HUES64 (cell line): ENCODE measurements at regions not wholly inside any gene's neighbourhood (a gene's known extent, or its start where the extent isn't known, plus 50 kb on each side); places are given as distances from the start of the nearest gene placed in this dataset.

Experiments used
- H3K27ac ChIP-seq: 2 replicates; pipeline ENCODE4 v1.7.0; 2013; ENCODE audit warnings: low read depth, low read length, inconsistent platforms
- H3K27me3 ChIP-seq: 2 replicates; pipeline ENCODE4 v1.6.1; 2013; ENCODE audit warnings: mild to moderate bottlenecking, low read length; ENCODE audit not compliant: insufficient read depth
- H3K36me3 ChIP-seq: 2 replicates; pipeline ENCODE4 v1.6.1; 2013; ENCODE audit warnings: mild to moderate bottlenecking, low read length; ENCODE audit not compliant: insufficient read depth
- H3K4me1 ChIP-seq: 2 replicates; pipeline ENCODE4 v1.6.1; 2013; ENCODE audit warnings: mild to moderate bottlenecking, low read length, moderate library complexity; ENCODE audit not compliant: insufficient read depth
- H3K4me3 ChIP-seq: 2 replicates; pipeline ENCODE4 v1.5.1; 2013; ENCODE audit warnings: mild to moderate bottlenecking, low read length, moderate library complexity
- H3K9ac ChIP-seq: 2 replicates; pipeline ENCODE4 v1.6.1; 2013; ENCODE audit warnings: mild to moderate bottlenecking, low read depth, low read length
- H3K9me3 ChIP-seq: 2 replicates; pipeline ENCODE4 v1.6.1; 2013; ENCODE audit warnings: low read depth, low read length; ENCODE audit not compliant: insufficient read depth
- WGBS: fragments of 150-250, 120-280 bp; methylation state at CpG from one replicate; pipeline ENCODE4 v1.1.7; 2013; ENCODE audit warnings: missing lambda C conversion rate; 5-methylcytosine and 5-hydroxymethylcytosine counted together

GRCh38 chr1:43041591-43041990 is 82.9 kb upstream of the SLC2A1 start:
- H3K36me3 ChIP-seq: no peaks in the 10 kb centered on the region
- H3K4me1 ChIP-seq: peaks cover 9% of the 10 kb centered on the region
- H3K9me3 ChIP-seq: no peaks in the 10 kb centered on the region
- H3K9ac ChIP-seq: no peak overlapping the region
- no peak overlapping the region for H3K27ac ChIP-seq
- H3K27me3 ChIP-seq: no peaks in the 10 kb centered on the region
- WGBS: 91% methylated on average over 3 of the region's 3 CpGs
- no peak overlapping the region for H3K4me3 ChIP-seq

GRCh38 chr1:43039228-43040055 is 80.8 kb upstream of the SLC2A1 start:
- Histone ChIP-seq H3K4me3 (no peak overlapping the region), H3K9ac (no peak overlapping the region), H3K9me3 (no peaks in the 10 kb centered on the region), H3K27me3 (no peaks in the 10 kb centered on the region), H3K36me3 (no peaks in the 10 kb centered on the region), H3K4me1 (peaks cover 12% of the 10 kb centered on the region), H3K27ac (no peak overlapping the region)
- WGBS: 64% methylated on average over 12 of the region's 14 CpGs

GRCh38 chr1:43038232-43038935 is 79.7 kb upstream of the SLC2A1 start:
- H3K9ac ChIP-seq: no peak overlapping the region
- H3K27me3 ChIP-seq: no peaks in the 10 kb centered on the region
- H3K9me3 ChIP-seq: no peaks in the 10 kb centered on the region
- H3K4me3 ChIP-seq: no peak overlapping the region
- H3K27ac ChIP-seq: no peak overlapping the region
- H3K4me1 ChIP-seq: peaks cover 12% of the 10 kb centered on the region
- no peaks in the 10 kb centered on the region for H3K36me3 ChIP-seq
- 90% methylated on average over 9 of the region's 9 CpGs for WGBS

GRCh38 chr1:43037466-43037865 is 78.8 kb upstream of the SLC2A1 start:
- Histone ChIP-seq H3K4me3 (no peak overlapping the region), H3K27ac (no peak overlapping the region), H3K9me3 (no peaks in the 10 kb centered on the region), H3K4me1 (peaks cover 12% of the 10 kb centered on the region), H3K27me3 (no peaks in the 10 kb centered on the region), H3K9ac (no peak overlapping the region), H3K36me3 (no peaks in the 10 kb centered on the region)
- WGBS: 95% methylated on average over 6 of the region's 6 CpGs

- no peaks in the 10 kb centered on the region for H3K27me3 ChIP-seq
- no peaks in the 10 kb centered on the region for H3K36me3 ChIP-seq
- 88% methylated on average over 7 of the region's 7 CpGs for WGBS
- H3K9ac ChIP-seq: no peak overlapping the region
- H3K9me3 ChIP-seq: no peaks in the 10 kb centered on the region
- no peak overlapping the region for H3K27ac ChIP-seq
- peaks cover 12% of the 10 kb centered on the region for H3K4me1 ChIP-seq
- H3K4me3 ChIP-seq: no peak overlapping the region
Observed at GRCh38 chr1:43036932-43037331, 78.3 kb upstream of the SLC2A1 start.

- Histone ChIP-seq H3K9ac (no peak overlapping the region), H3K4me3 (no peak overlapping the region), H3K4me1 (peaks cover 12% of the 10 kb centered on the region), H3K36me3 (no peaks in the 10 kb centered on the region), H3K9me3 (no peaks in the 10 kb centered on the region), H3K27ac (no peak overlapping the region), H3K27me3 (no peaks in the 10 kb centered on the region)
- 71% methylated on average over 24 of the region's 24 CpGs for WGBS
Observed at GRCh38 chr1:43035821-43036741, 77.4 kb upstream of the SLC2A1 start.

- Histone ChIP-seq H3K9ac (no peak overlapping the region), H3K36me3 (no peaks in the 10 kb centered on the region), H3K27me3 (no peaks in the 10 kb centered on the region), H3K9me3 (no peaks in the 10 kb centered on the region), H3K27ac (no peak overlapping the region), H3K4me1 (peaks cover 12% of the 10 kb centered on the region), H3K4me3 (no peak overlapping the region)
- WGBS: 91% methylated on average over 4 of the region's 4 CpGs
Observed at GRCh38 chr1:43034778-43035177, 76.1 kb upstream of the SLC2A1 start.

GRCh38 chr1:43034195-43034658 is 75.6 kb upstream of the SLC2A1 start:
- no peaks in the 10 kb centered on the region for H3K27me3 ChIP-seq
- H3K9ac ChIP-seq: no peak overlapping the region
- 85% methylated on average over 2 of the region's 3 CpGs for WGBS
- peaks cover 8% of the 10 kb centered on the region for H3K4me1 ChIP-seq
- no peaks in the 10 kb centered on the region for H3K36me3 ChIP-seq
- H3K4me3 ChIP-seq: no peak overlapping the region
- no peaks in the 10 kb centered on the region for H3K9me3 ChIP-seq
- no peak overlapping the region for H3K27ac ChIP-seq

- Histone ChIP-seq H3K4me3 (no peak overlapping the region), H3K9me3 (no peaks in the 10 kb centered on the region), H3K27ac (no peak overlapping the region), H3K27me3 (no peaks in the 10 kb centered on the region), H3K4me1 (peaks cover 8% of the 10 kb centered on the region; the same call in 1 of the 2 replicates), H3K9ac (no peak overlapping the region), H3K36me3 (no peaks in the 10 kb centered on the region)
- 95% methylated on average over 14 of the region's 14 CpGs for WGBS
Observed at GRCh38 chr1:43031316-43032203, 72.9 kb upstream of the SLC2A1 start.

GRCh38 chr1:43024905-43025304 is 66.2 kb upstream of the SLC2A1 start:
- Histone ChIP-seq H3K4me3 (no peak overlapping the region), H3K27me3 (no peaks in the 10 kb centered on the region)

More at GRCh38 chr1:43024905-43025304, 66.2 kb upstream of the SLC2A1 start:
- Histone ChIP-seq H3K9ac (no peak overlapping the region), H3K27ac (no peak overlapping the region), H3K4me1 (peaks cover 5% of the 10 kb centered on the region; the same call in 1 of the 2 replicates), H3K36me3 (no peaks in the 10 kb centered on the region), H3K9me3 (no peaks in the 10 kb centered on the region)
- 90% methylated on average over 7 of the region's 7 CpGs for WGBS
